HG03520 (cell line): ENCODE measurements at regions not wholly inside any gene's neighbourhood (a gene's known extent, or its start where the extent isn't known, plus 50 kb on each side); places are given as distances from the start of the nearest gene placed in this dataset.
"Not testable (repeated sequence)": the region's sequence is repeated elsewhere in the genome, so short reads cannot be mapped to it uniquely, and the experiment has no call there.

ENCODE experiments used
- ATAC-seq: cut with Tn5 transposase; IDR thresholded peaks from one replicate; pipeline ENCODE4 v1.9.1; 2021; ENCODE audit warnings: mild to moderate bottlenecking, moderate library complexity; ENCODE audit not compliant: unreplicated experiment

- ATAC-seq = no peak
These were observed 152.1 kb downstream of the UQCRFS1 start for GRCh38 chr19:29060813-29061364.

DNA sequence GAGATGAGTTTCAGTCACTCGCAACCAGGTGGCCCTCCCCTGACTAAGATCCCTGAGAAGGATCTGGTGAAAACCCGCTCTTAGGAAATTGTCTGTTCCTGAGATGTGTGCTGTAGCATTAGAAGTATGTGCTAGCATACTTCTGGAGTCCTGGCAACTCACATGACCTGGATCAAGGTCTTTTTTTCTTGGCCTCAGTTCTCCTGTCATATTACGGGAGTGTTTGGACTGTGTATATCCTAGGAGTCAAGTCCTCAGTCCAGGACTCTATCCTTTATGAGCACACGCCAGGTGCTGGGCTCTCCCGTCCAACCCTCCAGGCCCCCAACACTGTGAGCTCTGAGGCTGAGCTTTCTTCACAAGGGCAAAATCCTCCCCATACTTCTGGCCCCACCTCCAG is 156.4 kb downstream of the UQCRFS1 start:
- ATAC-seq = no peak

DNA sequence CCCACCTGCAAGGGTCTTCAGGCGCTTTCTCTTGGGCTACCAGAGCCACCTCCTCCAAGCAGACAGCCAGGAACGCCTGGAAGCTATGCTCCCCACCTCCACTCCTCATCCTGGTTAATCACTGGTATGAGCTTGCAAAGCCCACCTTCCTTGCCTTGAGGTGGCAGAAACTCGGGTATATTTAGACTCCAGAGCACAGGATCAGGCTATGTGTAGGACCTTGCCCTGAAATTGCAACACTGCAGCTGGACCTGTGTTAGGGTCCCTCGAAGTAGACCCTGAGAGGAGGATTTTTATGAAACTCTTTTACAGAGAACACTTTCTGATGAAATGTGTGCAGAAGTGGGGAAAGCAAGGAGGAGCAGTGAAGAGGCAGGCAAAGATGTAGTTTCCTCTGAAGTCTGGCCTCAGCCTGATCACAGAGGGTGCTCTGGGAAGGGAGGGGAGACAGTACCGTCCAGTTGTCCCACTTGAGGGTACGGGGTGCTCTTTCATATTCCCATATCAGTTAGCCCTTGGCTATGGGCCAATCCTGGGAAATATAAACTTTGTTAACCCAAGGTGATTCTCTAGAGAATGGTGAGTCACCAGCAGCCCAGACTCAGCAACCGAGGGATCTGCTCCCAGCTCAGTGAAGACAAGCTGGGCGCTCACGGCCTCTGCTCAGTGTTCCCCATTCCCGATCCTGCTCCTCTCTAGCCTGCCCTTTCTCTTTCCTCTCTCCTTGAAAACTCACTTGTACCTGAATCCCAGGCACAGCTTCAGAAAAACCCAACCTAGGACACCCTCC is 157.9 kb downstream of the UQCRFS1 start:
- no peak for ATAC-seq

DNA sequence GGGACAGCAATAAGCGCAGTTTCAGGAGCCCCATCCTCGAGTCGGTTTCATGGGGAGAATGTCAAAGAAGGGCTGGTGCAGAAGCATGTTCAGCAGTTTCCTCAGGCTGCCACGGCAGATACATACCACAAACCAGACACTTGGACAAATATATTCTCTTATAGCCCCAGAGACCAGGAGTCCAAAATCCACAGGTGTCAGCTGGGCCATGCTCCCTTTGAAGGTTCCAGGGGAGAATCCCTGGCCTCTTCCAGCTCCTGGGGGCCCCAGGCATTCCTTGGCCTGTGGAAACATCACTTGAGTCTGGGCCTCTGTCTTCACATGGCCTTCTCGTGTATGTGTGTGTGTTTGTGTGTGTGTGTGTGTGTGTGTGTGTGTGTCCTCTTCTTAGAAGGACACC is 164.1 kb downstream of the UQCRFS1 start:
- no peak for ATAC-seq

GRCh38 chr19:29045679-29046254 is 167.2 kb downstream of the UQCRFS1 start:
- no peak for ATAC-seq

GRCh38 chr19:29044037-29044436 is 168.9 kb downstream of the UQCRFS1 start:
- ATAC-seq = no peak

DNA sequence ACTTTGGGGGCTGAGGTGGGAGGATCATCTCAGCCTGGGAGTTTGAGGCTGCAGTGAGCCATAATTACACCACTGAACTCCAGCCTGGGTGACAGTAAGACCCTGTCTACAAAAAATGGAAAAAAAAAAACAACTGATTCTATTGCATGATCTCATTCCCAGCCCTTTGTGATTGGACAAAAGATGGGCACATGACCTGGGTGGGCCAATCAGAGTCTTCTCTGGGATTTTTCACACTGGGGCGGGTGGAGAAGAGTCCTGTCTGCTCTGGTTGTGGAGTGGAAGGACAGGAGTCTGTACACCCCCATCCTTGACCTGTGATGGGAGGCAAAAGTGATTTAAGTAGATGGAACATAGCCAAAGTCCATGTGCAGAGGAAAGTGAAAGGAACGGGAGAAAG is 170.5 kb downstream of the UQCRFS1 start:
- ATAC-seq = no peak

GRCh38 chr19:29040951-29041350 is 172.0 kb downstream of the UQCRFS1 start:
- ATAC-seq = no peak

GRCh38 chr19:29040292-29040691 is 172.7 kb downstream of the UQCRFS1 start:
- ATAC-seq = no peak

GRCh38 chr19:29039036-29039435 is 173.9 kb downstream of the UQCRFS1 start:
- ATAC-seq = not testable (repeated sequence)

DNA sequence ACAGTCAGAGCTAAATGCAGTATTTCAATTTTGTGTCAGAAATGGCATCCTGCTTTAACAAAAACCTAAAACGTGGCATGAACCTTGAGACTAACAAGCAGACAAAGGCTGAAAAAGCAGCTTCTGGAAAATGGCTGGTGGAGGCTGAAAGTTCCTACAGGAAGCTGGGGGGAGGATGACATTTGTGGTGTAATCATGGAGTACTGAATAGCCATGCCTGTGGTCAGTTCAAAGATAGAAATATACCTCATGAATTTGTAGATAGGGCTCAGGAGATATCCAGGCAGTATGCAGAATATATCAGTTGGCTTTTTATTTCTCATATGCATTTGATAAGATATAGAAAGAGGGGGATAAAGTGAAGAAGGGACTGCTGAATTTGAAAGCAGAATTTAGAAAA is 181.7 kb downstream of the UQCRFS1 start:
- ATAC-seq = no peak

DNA sequence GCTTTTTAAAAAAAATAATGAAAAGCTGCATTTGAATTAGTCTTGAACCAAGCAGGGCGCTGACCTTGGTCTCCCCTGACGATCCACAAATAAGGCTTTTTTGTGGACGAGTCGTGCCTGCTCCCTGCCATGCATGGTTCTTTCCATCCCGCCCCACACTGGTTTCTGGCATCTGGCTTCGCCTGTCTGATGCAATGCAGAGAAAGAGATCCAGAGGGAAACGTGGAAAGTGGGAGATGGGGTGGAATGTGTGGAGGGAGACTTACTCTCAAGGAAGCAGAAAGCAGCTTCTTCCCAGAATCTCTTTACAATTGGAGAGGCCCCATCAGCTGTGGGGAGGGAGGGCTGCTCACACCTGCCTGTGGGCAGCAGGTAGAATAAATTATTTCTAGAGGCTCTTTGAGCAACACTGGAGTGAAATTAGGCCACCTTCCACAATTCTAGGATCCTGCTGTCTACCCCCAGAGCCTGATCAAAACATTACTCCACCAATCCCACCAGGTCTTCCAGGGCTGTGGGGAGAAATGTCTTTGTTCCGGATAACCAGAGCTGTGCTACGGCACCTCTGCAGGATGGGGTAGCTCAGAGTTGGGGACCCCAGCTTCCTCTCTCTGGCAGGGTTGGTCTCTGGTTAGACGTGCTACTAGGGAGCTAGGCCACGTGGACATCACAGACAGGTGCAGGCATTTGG is 183.5 kb downstream of the UQCRFS1 start:
- no peak for ATAC-seq

GRCh38 chr19:29022599-29022998 is 190.4 kb downstream of the UQCRFS1 start:
- ATAC-seq = no peak

- no peak for ATAC-seq
These were observed 190.8 kb downstream of the UQCRFS1 start for GRCh38 chr19:29022165-29022564.

- ATAC-seq = no peak
These were observed 191.6 kb downstream of the UQCRFS1 start for GRCh38 chr19:29021232-29021916.

DNA sequence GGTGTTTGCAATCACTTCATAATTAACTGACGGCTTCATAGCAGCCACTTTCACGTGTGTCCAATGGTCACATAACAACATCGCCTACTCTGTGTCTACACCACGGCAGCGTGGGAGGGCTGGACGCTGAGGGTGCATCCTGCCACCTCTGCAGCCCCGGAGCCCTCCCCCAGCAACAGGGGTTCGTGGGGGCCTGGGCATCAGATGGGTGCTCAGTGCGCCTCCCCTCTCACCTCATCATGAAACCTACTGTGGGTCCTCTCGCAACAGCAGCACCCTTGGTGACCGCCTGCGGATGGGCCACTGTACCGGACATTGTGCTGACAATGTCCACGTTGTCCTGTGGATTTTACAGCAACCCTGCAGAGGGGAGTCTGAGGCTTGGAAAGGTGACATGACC is 193.5 kb downstream of the UQCRFS1 start:
- ATAC-seq = no peak

- no peak for ATAC-seq
These were observed 194.4 kb downstream of the UQCRFS1 start for GRCh38 chr19:29018542-29018941.

DNA sequence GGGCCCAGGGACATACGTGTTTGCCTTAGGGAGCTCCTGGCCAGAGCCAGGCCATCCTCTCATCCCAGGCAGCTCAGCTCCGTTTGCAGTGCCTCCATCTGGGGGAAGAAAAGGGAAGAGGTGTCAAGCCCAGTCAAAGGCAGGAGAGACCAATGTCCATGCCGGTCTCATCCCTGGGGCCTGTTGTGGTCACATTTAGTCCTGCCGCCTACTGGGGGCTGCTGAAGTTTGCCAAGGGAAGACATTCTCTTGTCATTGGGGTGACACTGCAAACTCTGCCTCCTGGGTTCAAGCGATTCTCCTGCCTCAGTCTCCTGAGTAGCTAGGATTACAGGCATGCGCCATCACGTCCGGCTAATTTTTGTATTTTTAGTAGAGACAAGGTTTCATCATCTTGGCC is 195.2 kb downstream of the UQCRFS1 start:
- ATAC-seq = no peak

DNA sequence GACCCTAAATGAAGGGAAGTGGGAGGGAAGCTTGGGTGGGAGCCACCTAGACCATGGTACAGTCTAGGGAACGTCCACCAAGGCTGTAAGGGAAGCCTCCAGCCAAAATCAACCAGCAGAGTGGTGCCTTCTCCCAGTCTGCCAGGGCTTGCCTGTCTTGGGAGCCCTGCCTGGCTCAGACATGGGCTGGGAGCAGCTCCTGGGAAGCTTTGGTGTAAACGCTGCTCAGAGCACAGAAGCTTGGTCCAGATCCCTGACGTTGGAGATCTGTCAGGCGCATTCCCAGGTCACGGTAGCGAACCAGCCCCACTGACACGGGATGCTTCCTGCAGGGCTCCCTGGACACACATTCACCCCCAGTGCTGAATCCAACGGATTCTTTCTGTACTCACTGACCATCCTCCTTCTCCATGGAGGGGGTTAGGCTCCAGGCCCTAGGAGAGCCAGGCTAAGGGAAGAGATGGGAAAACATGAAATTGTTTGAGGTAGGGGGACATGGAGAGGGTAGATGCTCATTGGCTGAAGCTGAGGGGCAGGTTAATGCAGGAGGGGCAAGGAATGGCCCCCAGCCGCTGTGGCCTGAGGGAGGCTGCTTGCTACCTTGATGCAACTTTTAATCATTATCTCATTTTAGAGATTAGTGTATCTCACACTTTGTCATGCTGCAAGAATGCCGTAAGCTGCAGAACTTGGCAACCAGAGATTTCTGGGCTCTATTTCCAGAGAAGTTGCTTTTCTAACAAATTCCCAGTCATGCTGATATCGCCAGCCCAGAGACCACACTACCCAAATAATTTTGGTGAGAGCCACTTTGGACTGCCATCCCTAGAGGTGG is 195.8 kb downstream of the UQCRFS1 start:
- ATAC-seq = no peak

GRCh38 chr19:29016353-29016752 is 196.6 kb downstream of the UQCRFS1 start:
- no peak for ATAC-seq
